Neuronal stem cell (in vitro differentiated cells): ENCODE measurements at regions not wholly inside any gene's neighbourhood (a gene's known extent, or its start where the extent isn't known, plus 50 kb on each side); places are given as distances from the start of the nearest gene placed in this dataset.

ENCODE experiments used
- DNase-seq: peaks from one replicate; pipeline ENCODE4 v3.0.0-alpha.2; 2013; ENCODE audit warnings: low spot score
- H2AFZ ChIP-seq: one replicate; pipeline ENCODE4 v1.6.1; 2013; ENCODE audit warnings: mild to moderate bottlenecking, low read length, inconsistent platforms
- H2AK5ac ChIP-seq: 2 replicates; pipeline ENCODE4 v1.6.1; 2013; ENCODE audit warnings: low read depth, mild to moderate bottlenecking, inconsistent platforms, low read length, moderate library complexity, mixed read lengths
- H2BK120ac ChIP-seq: 2 replicates; pipeline ENCODE4 v1.6.1; 2013; ENCODE audit warnings: low read depth, mild to moderate bottlenecking, inconsistent platforms, low read length, moderate library complexity, mixed read lengths
- H2BK12ac ChIP-seq: one replicate; pipeline ENCODE4 v1.6.1; 2013; ENCODE audit warnings: low read length, inconsistent platforms
- H2BK15ac ChIP-seq: 2 replicates; pipeline ENCODE4 v1.6.1; 2013; ENCODE audit warnings: mild to moderate bottlenecking, low read length, inconsistent platforms, mixed read lengths
- H2BK5ac ChIP-seq: one replicate; pipeline ENCODE4 v1.6.1; 2013; ENCODE audit warnings: inconsistent platforms, mild to moderate bottlenecking, low read length, moderate library complexity
- H3K14ac ChIP-seq: one replicate; pipeline ENCODE4 v1.6.1; 2013; ENCODE audit warnings: low read length, inconsistent platforms
- H3K18ac ChIP-seq: 2 replicates; pipeline ENCODE4 v1.6.1; 2013; ENCODE audit warnings: low read length, inconsistent platforms
- H3K23ac ChIP-seq: 2 replicates; pipeline ENCODE4 v1.6.1; 2013; ENCODE audit warnings: low read depth, mild to moderate bottlenecking, mixed read lengths, low read length, inconsistent platforms; ENCODE audit not compliant: poor library complexity
- H3K27ac ChIP-seq: replicated peaks from 3 replicates; pipeline ENCODE4 v1.5.1; 2013; ENCODE audit warnings: low read length, inconsistent platforms
- H3K27me3 ChIP-seq, 3 experiments: 2 replicates each; pipeline ENCODE4 v1.6.1; 2013; ENCODE audit warnings: low read length in 3 of 3, mild to moderate bottlenecking in 2 of 3, inconsistent platforms in 1 of 3, low read depth in 1 of 3, mixed read lengths in 1 of 3, moderate library complexity in 1 of 3; ENCODE audit not compliant: control insufficient read depth in 3 of 3, insufficient read depth in 3 of 3
- H3K36me3 ChIP-seq, 2 donors: replicated peaks in 1 of 2; 2 replicates each; pipeline ENCODE4 v1.6.1; 2013; ENCODE audit warnings: low read length in 2 of 2; ENCODE audit not compliant: control insufficient read depth in 2 of 2, insufficient read depth in 2 of 2
- H3K4ac ChIP-seq: 2 replicates; pipeline ENCODE4 v1.6.1; 2013; ENCODE audit warnings: inconsistent platforms, mild to moderate bottlenecking, low read length, moderate library complexity
- H3K4me1 ChIP-seq, 2 donors: 1 replicate in 1 of 2; 2 replicates in 1 of 2; pipeline ENCODE4 v1.6.1; 2013; ENCODE audit warnings: low read length in 2 of 2, low read depth in 1 of 2; ENCODE audit not compliant: control insufficient read depth in 2 of 2, insufficient read depth in 1 of 2
- H3K4me2 ChIP-seq: one replicate; pipeline ENCODE4 v1.6.1; 2013; ENCODE audit warnings: mild to moderate bottlenecking, low read length, inconsistent platforms; ENCODE audit not compliant: insufficient read depth, poor library complexity, severe bottlenecking
- H3K4me3 ChIP-seq, 2 donors: 2 replicates each; pipeline ENCODE4 v1.5.1; 2013; ENCODE audit warnings: low read length in 2 of 2, mild to moderate bottlenecking in 2 of 2, inconsistent platforms in 1 of 2, moderate library complexity in 1 of 2
- H3K79me1 ChIP-seq: one replicate; pipeline ENCODE4 v1.6.1; 2013; ENCODE audit warnings: low read depth, mild to moderate bottlenecking, inconsistent platforms, low read length, moderate library complexity
- H3K9ac ChIP-seq: one replicate; pipeline ENCODE4 v1.6.1; 2013; ENCODE audit warnings: mild to moderate bottlenecking, low read depth, low read length, inconsistent platforms; ENCODE audit not compliant: poor library complexity
- H3K9me3 ChIP-seq, 2 donors: replicated peaks in 1 of 2; 2 replicates each; pipeline versions ENCODE3 to v1.6.1; 2013; ENCODE audit warnings: low read length in 2 of 2, mild to moderate bottlenecking in 2 of 2, inconsistent platforms in 1 of 2, low read depth in 1 of 2, mixed read lengths in 1 of 2, moderate library complexity in 1 of 2; ENCODE audit not compliant: control insufficient read depth in 2 of 2, insufficient read depth in 1 of 2
- H4K8ac ChIP-seq: one replicate; pipeline ENCODE4 v1.6.1; 2013; ENCODE audit warnings: low read depth, mild to moderate bottlenecking, inconsistent platforms, low read length, moderate library complexity
- H4K91ac ChIP-seq: one replicate; pipeline ENCODE4 v1.6.1; 2013; ENCODE audit warnings: low read length, low read depth, mild to moderate bottlenecking, inconsistent platforms; ENCODE audit not compliant: poor library complexity
- WGBS, 2 donors: extraction: QIAGEN DNeasy Blood & Tissue Kit; methylation state at CpG; one replicate each; pipeline ENCODE4 v1.1.7; 2013; ENCODE audit warnings: missing lambda C conversion rate in 2 of 2, mixed read lengths in 1 of 2; ENCODE audit not compliant: insufficient read length in 2 of 2, insufficient replicate concordance in 1 of 2; ENCODE audit errors: extremely low coverage in 2 of 2; 5-methylcytosine and 5-hydroxymethylcytosine counted together

DNA sequence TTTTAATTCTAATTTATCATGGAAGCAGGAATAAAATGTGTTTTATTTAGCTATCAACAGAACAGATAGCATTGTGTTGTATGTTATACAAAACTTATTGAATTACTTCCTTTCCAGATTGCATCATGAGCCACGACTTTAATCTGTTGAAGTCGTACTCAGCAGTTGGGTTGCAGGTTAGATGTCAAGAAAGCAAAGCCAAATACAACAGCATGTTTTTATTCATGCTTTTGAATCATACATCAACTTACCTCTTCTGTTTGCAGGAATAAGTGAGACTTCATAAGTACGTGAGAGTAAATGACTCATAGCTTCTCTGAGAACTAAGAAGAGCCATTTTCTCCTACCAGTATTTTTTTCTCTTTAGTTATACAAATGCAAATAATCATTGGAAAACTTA is 110.8 kb upstream of the ADGRL4 start:
- Histone ChIP-seq H3K27me3 (no peaks in the 10 kb centered on the region), H2BK120ac (no peak overlapping the region), H3K4me3 (no peak overlapping the region), H3K14ac (no peak overlapping the region), H2AK5ac (no peak overlapping the region), H2BK12ac (no peak overlapping the region), H3K79me1 (no peaks in the 10 kb centered on the region), H4K8ac (no peak overlapping the region), H2BK15ac (no peak overlapping the region), H3K4me2 (no peak overlapping the region), H3K4me1 (no peaks in the 10 kb centered on the region), H2BK5ac (no peak overlapping the region), H3K18ac (no peak overlapping the region), H3K36me3 (no peaks in the 10 kb centered on the region), H3K9me3 (no peaks in the 10 kb centered on the region), H4K91ac (no peak overlapping the region), H3K4ac (no peak overlapping the region), H3K23ac (no peak overlapping the region), H2AFZ (no peak overlapping the region), H3K27ac (no peak overlapping the region), H3K9ac (no peak overlapping the region)
- DNase-seq = no peak
- no CpG with 5 or more reads among the region's 3 CpGs for WGBS, 2 donors

DNA sequence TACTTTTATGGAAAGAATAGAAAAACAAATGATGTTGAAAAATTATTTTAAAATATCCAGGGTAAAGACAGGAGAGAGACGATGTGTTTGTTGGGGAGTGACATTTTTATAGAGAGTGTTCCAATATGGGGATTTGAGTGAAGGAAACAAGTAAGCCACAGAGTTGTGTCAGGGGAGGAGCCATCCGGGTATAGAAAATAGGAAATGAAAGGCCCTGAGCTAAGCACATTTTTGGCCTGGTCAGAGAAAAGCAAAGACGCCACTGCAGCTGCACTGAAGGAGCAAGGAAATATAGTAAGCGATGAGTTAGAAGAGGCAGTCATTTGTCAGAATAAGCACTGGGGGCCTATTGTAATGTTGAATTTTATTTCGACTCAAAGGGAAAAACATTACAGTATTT is 107.3 kb upstream of the ADGRL4 start:
- Histone ChIP-seq H3K18ac (no peak overlapping the region), H3K79me1 (no peaks in the 10 kb centered on the region), H2BK15ac (no peak overlapping the region), H3K4me3 (no peak overlapping the region), H3K27ac (no peak overlapping the region), H2BK5ac (no peak overlapping the region), H3K9me3 (no peaks in the 10 kb centered on the region), H2BK120ac (no peak overlapping the region), H3K4ac (no peak overlapping the region), H3K23ac (no peak overlapping the region), H3K9ac (no peak overlapping the region), H4K91ac (no peak overlapping the region), H3K14ac (no peak overlapping the region), H4K8ac (no peak overlapping the region), H2BK12ac (no peak overlapping the region), H3K4me2 (no peak overlapping the region), H3K36me3 (no peaks in the 10 kb centered on the region), H3K4me1 (no peaks in the 10 kb centered on the region), H2AK5ac (no peak overlapping the region), H2AFZ (peak overlapping the region; percentile 47), H3K27me3 (no peaks in the 10 kb centered on the region)
- DNase-seq = no peak
- no CpG with 5 or more reads among the region's 5 CpGs for WGBS, 2 donors

DNA sequence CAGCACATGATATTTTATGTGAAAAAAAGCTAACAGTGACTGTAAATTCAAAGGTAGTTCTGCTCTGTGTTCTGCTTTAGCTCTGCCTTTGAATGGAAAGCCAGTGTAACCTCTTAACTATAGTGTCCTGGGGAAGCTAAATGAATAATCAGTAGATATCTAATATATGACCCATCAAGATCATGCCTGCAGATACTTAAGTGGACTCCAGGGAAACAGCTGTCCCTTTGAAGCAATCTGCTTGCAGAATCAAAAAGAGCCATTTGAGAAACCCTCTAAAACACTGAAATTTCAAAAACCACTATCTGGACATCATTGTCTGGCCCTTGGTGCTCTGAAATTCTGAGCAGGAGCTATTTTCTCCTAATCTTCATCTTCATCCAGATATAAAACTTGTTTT is 104.2 kb upstream of the ADGRL4 start:
- Histone ChIP-seq H3K4ac (no peak overlapping the region), H3K36me3 (no peaks in the 10 kb centered on the region), H2BK12ac (no peak overlapping the region), H4K91ac (no peak overlapping the region), H2BK5ac (no peak overlapping the region), H2AK5ac (no peak overlapping the region), H3K9ac (no peak overlapping the region), H3K14ac (no peak overlapping the region), H3K9me3 (no peaks in the 10 kb centered on the region), H2AFZ (peak overlapping the region; percentile 39), H3K27ac (no peak overlapping the region), H3K4me1 (no peaks in the 10 kb centered on the region), H3K79me1 (no peaks in the 10 kb centered on the region), H4K8ac (no peak overlapping the region), H3K27me3 (no peaks in the 10 kb centered on the region), H3K23ac (no peak overlapping the region), H2BK120ac (no peak overlapping the region), H2BK15ac (no peak overlapping the region), H3K4me3 (no peak overlapping the region), H3K4me2 (no peak overlapping the region), H3K18ac (no peak overlapping the region)
- DNase-seq = no peak

DNA sequence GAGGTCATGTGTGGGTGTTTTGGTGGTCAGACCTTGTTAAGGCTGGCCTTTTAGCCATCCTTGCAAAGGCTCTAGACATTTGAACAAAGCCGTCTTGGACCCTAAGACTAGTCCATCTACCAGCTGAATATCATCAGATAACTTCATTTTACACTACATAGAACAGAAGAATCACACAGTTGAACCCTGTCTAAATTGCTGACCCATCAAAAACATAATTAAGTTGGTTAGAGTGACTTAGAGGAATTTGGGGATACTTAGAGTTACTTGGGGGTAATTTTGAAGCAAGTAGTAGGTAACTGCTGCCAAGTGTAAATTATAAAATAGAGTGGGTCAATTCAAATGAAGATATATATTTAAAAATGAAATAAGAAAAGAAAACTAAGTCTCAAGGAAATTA is 102.9 kb upstream of the ADGRL4 start:
- Histone ChIP-seq H2BK12ac (no peak overlapping the region), H2BK5ac (no peak overlapping the region), H2BK120ac (no peak overlapping the region), H3K4ac (no peak overlapping the region), H4K91ac (no peak overlapping the region), H3K27me3 (no peaks in the 10 kb centered on the region), H3K9ac (no peak overlapping the region), H4K8ac (no peak overlapping the region), H2BK15ac (no peak overlapping the region), H3K36me3 (no peaks in the 10 kb centered on the region), H3K23ac (no peak overlapping the region), H3K27ac (no peak overlapping the region), H3K4me3 (no peak overlapping the region), H3K4me2 (no peak overlapping the region), H3K18ac (no peak overlapping the region), H2AFZ (no peak overlapping the region), H3K4me1 (no peaks in the 10 kb centered on the region), H3K79me1 (no peaks in the 10 kb centered on the region), H3K14ac (no peak overlapping the region), H2AK5ac (no peak overlapping the region), H3K9me3 (no peaks in the 10 kb centered on the region)
- DNase-seq = no peak
- no CpG with 5 or more reads among the region's 1 CpG for WGBS, 2 donors
